CD4-positive, alpha-beta T cell treated with Interferon gamma for 1 hour (primary cell): ENCODE measurements at regions not wholly inside any gene's neighbourhood (a gene's known extent, or its start where the extent isn't known, plus 50 kb on each side); places are given as distances from the start of the nearest gene placed in this dataset.

Source experiments
- DNase-seq: peaks from one replicate; pipeline ENCODE4 v3.0.0-alpha.2; 2020

- DNase-seq = no peak
These were observed 432.8 kb downstream of the ANKRD50 start for GRCh38 chr4:124279741-124280140.

DNA sequence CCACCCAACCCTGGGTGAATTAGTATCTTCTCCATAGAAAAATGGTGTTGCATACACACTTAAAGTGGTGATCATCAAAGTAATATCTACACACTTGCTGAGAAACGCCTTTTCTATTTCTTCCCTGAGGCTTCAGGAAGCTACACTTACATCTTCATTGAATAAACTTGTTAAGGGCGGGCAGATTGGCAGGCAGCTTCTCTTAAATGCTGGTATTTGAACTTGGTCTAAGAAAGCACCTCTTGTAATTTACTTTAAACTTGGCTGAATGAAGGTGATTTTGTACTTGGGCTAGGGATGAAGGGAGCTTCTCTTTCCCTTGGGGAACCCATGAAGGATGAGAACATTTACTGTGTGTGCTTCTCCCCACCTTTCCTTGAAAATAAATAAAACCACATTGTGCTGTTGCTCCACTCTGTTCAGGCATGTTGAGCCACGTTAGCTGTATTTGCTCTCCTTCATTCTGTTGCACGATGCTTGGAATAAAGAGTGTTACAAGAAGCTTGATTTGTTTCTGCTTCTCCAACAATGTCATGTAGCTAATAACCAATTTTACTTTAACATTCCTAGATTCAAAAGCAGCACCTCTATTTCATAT lies 430.1 kb downstream of the ANKRD50 start:
- no peak for DNase-seq

DNA sequence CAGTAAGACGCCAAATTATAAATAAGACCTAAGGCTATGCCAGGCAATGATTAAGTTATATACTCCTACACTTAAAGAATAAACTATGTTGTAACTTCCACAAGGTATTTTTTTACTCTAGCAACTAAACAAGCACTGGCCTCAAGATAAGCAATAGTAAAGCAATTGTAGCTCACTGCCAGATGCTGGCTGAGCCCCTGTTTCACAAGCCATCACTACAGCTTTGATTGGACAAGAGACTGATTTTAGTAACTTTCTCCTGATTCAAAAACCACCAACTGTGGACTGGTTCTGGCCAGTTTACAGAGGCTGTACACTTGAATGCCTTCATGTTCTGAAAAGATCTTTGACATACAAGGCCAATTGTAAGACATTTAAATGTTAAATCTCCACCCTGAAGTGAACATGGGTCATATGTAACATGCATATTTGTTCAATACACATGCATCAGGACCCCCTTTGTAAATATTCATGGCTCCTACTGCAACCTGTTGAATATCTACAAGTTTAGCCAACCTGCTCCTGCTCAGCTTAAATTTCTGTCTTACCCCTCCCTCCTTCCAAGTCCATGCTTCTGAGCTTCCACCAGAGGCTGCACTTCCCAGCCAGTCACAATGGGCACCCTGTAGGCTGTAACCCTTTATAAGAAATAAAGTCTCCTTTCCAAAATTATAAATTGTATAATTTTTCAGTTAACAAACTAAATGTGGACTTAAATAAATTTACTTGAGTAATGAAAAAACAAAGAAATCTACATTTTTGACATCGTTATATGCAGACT lies 423.6 kb downstream of the ANKRD50 start:
- DNase-seq = no peak

DNA sequence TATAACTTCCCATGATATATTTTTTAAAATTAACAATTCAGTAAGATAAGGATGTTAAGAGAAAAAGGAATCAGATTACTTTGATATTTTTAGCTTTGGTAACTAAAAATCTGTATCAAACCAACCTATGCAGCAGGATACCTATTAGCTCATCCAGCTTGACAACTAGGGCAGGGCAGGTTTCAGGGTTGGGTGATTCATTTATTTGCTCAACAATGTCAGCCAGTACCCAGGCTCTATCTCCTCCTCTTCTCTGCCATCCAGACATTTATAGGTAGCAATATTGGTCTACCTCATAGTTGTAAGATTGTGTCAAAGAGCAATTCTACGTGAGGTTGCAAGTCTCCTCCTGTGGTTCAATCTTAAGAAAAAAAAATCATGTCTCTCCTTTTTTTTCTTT lies 421.9 kb downstream of the ANKRD50 start:
- no peak for DNase-seq

- no peak for DNase-seq
These were observed 417.1 kb downstream of the ANKRD50 start for GRCh38 chr4:124295413-124295812.

DNA sequence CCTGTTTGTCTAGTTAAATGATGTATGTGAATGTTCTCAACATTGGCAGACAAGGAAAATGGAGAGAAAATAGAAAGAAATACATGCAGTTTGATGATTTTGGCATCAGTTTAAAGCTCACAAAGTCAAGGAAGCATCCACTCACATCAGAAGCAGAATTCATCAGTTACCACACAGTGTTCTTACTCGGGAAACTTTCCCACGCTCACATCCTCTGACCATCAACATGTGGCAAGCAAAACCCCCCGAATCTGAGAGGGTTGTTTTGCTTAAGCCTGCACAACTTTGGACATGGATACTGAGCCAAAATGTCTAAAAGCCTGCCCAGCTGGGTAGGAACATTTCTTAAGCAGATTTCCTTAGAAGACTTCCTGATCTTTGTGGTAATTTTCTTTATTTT lies 407.6 kb downstream of the ANKRD50 start:
- DNase-seq = no peak

- no peak for DNase-seq
These were observed 406.2 kb downstream of the ANKRD50 start for GRCh38 chr4:124306352-124306751.

DNA sequence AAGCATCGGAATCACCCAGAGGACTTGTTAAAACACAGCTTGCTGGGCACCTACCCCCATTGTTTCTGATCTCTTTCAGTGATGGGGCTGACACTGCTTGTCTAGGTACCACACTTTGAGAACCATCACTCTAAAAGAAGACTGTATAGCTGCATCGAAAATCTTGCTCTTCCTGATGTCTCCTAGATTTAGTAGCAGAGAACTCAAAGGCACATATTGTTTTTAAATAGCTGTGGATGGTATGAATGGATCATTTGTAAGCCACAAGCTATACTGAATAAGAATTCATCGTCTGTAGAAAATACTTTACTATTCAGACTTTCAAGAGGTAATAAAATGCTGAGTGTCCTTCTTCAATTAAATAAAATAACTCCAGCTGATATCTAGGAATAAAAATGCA lies 405.4 kb downstream of the ANKRD50 start:
- DNase-seq = no peak

- DNase-seq = no peak
These were observed 394.2 kb downstream of the ANKRD50 start for GRCh38 chr4:124318292-124318691.

DNA sequence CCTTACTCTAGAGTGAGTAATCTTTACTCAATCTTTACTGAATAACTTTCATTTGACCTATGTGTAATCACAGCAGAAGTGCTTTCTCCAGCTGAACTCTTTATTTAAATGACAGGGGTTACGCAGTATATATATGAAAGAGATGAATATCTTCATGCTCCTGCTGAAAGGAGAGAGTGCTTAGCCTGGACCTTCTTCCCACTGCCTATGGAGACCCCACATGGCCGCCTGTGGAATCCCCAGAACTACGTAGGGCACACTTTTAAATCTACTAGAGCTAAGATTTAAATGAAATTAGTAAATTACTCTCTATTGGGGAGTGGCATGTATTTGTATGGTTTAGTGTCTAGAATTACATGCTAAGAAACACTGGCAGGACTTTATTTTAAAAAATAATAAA lies 391.2 kb downstream of the ANKRD50 start:
- DNase-seq = no peak

GRCh38 chr4:124322234-124323065 lies 390.1 kb downstream of the ANKRD50 start:
- no peak for DNase-seq

- DNase-seq = no peak
These were observed 386.8 kb downstream of the ANKRD50 start for GRCh38 chr4:124325690-124326089.

GRCh38 chr4:124329134-124329533 lies 383.4 kb downstream of the ANKRD50 start:
- DNase-seq = no peak

DNA sequence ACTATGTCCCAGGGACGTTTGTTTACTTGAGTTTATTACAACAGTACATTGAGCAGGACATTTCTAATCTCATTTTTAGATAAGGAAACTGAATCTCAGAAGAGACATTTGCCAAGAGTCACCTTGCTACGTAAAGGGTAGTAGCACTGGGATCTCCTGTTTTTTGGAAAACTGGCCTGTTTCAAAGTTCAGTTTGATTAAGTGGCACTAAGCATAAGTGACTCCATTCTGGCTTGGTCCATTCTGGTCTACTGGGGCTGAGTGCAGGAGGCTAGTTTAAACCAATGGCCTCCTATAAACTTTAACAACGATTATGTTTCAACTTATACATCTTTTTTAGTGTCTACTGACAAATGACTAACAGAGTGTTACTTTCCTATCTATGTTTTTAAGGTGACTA lies 382.5 kb downstream of the ANKRD50 start:
- no peak for DNase-seq

GRCh38 chr4:124331781-124332180 lies 380.8 kb downstream of the ANKRD50 start:
- DNase-seq = no peak

- DNase-seq = no peak
These were observed 379.1 kb downstream of the ANKRD50 start for GRCh38 chr4:124333466-124333865.

GRCh38 chr4:124334119-124334518 lies 378.4 kb downstream of the ANKRD50 start:
- no peak for DNase-seq

GRCh38 chr4:124337874-124338273 lies 374.7 kb downstream of the ANKRD50 start:
- no peak for DNase-seq

DNA sequence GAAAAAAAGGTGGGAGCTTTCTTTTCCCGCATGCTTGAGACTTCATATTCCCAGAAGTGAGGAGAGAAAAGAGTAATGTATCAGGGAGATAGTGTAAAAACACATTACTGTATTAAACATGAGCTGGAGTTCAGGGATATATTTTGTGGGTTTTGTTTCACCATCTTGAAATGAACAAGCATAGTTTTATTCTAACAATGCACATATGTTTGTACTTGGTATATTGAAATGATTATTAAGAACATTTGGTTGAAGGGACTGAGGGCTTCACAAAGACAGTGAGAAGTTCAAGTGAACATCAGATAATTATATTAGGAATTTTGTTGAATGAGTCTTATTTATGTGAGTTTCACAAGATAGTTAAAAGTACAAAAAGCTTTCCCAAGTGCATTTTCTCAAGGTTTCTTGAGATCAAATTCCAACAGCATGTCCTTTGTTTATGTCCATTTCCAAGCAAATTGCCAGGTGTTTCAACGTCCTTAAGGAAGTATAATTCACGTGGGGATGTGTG lies 368.8 kb downstream of the ANKRD50 start:
- DNase-seq = no peak

GRCh38 chr4:124372916-124373315 lies 339.6 kb downstream of the ANKRD50 start:
- no peak for DNase-seq

DNA sequence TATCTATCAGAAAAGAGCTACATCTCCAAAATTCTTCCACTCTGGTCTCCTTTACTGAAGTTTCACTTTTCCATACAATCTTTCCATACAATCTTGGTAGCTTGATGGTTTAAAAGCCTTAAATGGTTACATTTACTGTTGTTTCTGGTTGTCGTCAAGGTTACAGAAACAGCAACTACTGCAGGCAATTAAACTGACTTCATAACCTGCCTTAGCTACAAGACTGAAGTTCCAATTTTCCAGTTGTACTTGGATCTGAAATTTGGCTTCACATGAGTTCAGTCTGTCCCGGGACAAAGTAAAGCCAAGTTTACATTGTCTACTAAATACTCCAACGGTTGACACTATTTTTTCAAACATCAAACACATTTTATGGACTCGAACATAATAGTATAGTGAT lies 326.4 kb downstream of the ANKRD50 start:
- DNase-seq = no peak

DNA sequence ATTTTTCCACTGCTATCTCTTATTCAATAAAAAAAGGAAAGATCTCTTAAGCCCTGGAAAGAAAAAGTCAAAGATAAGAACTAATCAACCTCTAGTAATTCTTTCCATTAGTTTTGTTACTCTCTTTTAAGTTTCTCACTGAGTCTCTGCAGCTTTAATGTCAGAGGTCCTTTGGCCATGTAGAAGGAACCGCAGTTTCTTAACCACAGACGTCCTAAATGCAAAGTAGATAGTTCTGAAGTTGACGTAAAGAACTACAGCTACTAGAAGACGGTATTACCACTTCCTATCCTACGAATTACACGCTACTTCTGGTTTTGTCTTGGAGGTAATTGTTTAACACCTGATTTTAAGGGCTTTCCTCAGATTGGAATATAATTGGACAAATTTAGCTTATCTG lies 325.9 kb downstream of the ANKRD50 start:
- DNase-seq = no peak

GRCh38 chr4:124389591-124389990 lies 322.9 kb downstream of the ANKRD50 start:
- DNase-seq = no peak

DNA sequence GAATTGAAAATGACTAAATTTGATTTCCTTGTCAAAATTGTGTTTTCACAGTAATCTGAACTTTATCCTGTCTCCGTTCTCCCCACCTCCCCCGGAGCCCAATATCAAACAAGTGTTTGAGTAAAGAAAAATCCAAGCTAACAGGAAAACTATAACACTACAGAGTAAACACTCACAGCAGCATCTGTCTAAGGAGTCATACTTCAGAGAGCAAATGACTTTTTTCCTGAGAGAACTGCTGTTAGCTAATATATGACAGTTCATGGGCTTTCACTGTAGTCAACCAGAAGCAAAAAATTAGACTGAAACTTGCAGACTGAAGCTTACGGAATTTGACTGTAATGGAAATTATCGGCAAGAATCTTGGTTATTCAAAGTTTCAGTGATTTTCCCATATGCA lies 321.7 kb downstream of the ANKRD50 start:
- DNase-seq = no peak
